GM12873 (cell line): ENCODE measurements at regions not wholly inside any gene's neighbourhood (a gene's known extent, or its start where the extent isn't known, plus 50 kb on each side); places are given as distances from the start of the nearest gene placed in this dataset.

ENCODE experiments used
- CTCF ChIP-seq: IDR thresholded peaks from 2 replicates; pipeline ENCODE4 v1.5.1; 2012; ENCODE audit warnings: low read depth, mild to moderate bottlenecking, moderate library complexity, low read length, control low read depth; ENCODE audit not compliant: insufficient read depth; ENCODE audit errors: missing control alignments

GRCh38 chr1:115401676-115402075 is 63.6 kb upstream of the NGF start:
- no peak for TF ChIP-seq CTCF

- TF ChIP-seq CTCF: no peak
These were observed 62.8 kb upstream of the NGF start for GRCh38 chr1:115400891-115401290.

- TF ChIP-seq CTCF: no peak
These were observed 62.4 kb upstream of the NGF start for GRCh38 chr1:115400426-115400825.

GRCh38 chr1:115398745-115399144 is 60.7 kb upstream of the NGF start:
- no peak for TF ChIP-seq CTCF
